SU-DHL-6 (cell line): ENCODE measurements at regions not wholly inside any gene's neighbourhood (a gene's known extent, or its start where the extent isn't known, plus 50 kb on each side); places are given as distances from the start of the nearest gene placed in this dataset.

Experiments used
- H2AFZ ChIP-seq: fragments of 200-600 bp; sonication (generic); 2 replicates; pipeline ENCODE4 v1.6.1; 2014; ENCODE audit warnings: low read depth, mild to moderate bottlenecking, moderate library complexity, mixed read lengths, antibody characterized with exemption, low read length; ENCODE audit not compliant: severe bottlenecking
- H3F3A ChIP-seq: fragments of 200-600 bp; shearing (Covaris generic); 2 replicates; pipeline ENCODE4 v1.6.0; 2016; ENCODE audit warnings: antibody characterized with exemption, mild to moderate bottlenecking; ENCODE audit not compliant: insufficient read depth
- H3K27ac ChIP-seq: fragments of 200-600 bp; sonication (generic); 2 replicates; pipeline ENCODE4 v1.5.1; 2016; ENCODE audit warnings: low read depth, mild to moderate bottlenecking, low read length, moderate library complexity, mixed read lengths
- H3K27me3 ChIP-seq: fragments of 200-600 bp; sonication (generic), shearing (Covaris generic); 2 replicates; pipeline ENCODE4 v1.6.0; 2014; ENCODE audit warnings: mild to moderate bottlenecking, low read length
- H3K36me3 ChIP-seq: fragments of 200-600 bp; sonication (generic); 2 replicates; pipeline ENCODE4 v1.6.1; 2014; ENCODE audit warnings: mild to moderate bottlenecking, low read length, mixed read lengths
- H3K4me2 ChIP-seq: fragments of 300-600, 200-600 bp; shearing (Covaris generic), sonication (generic); 2 replicates; pipeline ENCODE4 v1.6.0; 2014; ENCODE audit warnings: low read length, low read depth, mild to moderate bottlenecking; ENCODE audit not compliant: poor library complexity, severe bottlenecking
- H3K4me3 ChIP-seq: fragments of 200-600 bp; sonication (generic); 2 replicates; pipeline ENCODE4 v1.5.1; 2014; ENCODE audit warnings: antibody characterized with exemption, low read length, mild to moderate bottlenecking, mixed read lengths; ENCODE audit not compliant: insufficient read depth, poor library complexity, severe bottlenecking
- H3K79me2 ChIP-seq: fragments of 200-600 bp; sonication (generic); 2 replicates; pipeline ENCODE4 v1.6.1; 2014; ENCODE audit warnings: mild to moderate bottlenecking, low read length, moderate library complexity; ENCODE audit not compliant: insufficient read depth
- H3K9ac ChIP-seq: fragments of 200-600 bp; sonication (generic); 2 replicates; pipeline ENCODE4 v1.7.0; 2014; ENCODE audit warnings: mild to moderate bottlenecking, low read length
- H3K9me2 ChIP-seq: fragments of 200-600 bp; sonication (generic); replicated peaks from 2 replicates; pipeline ENCODE4 v1.6.1; 2014; ENCODE audit warnings: low read length; ENCODE audit not compliant: insufficient read depth
- H3K9me3 ChIP-seq: fragments of 200-600 bp; sonication (generic); 2 replicates; pipeline ENCODE4 v1.6.1; 2014; ENCODE audit warnings: low read length, mixed read lengths; ENCODE audit not compliant: insufficient read depth
- H4K20me1 ChIP-seq: fragments of 200-600 bp; sonication (generic); 2 replicates; pipeline ENCODE4 v1.6.1; 2014; ENCODE audit warnings: low read depth, mild to moderate bottlenecking, antibody characterized with exemption, low read length, moderate library complexity, mixed read lengths
- EZH2phosphoT487 ChIP-seq: fragments of 200-600 bp; sonication (generic), shearing (Covaris generic); conservative IDR thresholded peaks from 2 replicates; pipeline ENCODE4 v1.6.1; 2018; ENCODE audit warnings: mild to moderate bottlenecking, antibody characterized with exemption, low read length, moderate library complexity, mixed read lengths
- TF ChIP-seq, protein P1 (sequence below): fragments of 200-600 bp; sonication (generic); IDR thresholded peaks from one replicate; pipeline ENCODE4 v1.5.1; 2017; ENCODE audit warnings: antibody characterized with exemption, mild to moderate bottlenecking, low read length, moderate library complexity; ENCODE audit not compliant: insufficient read depth, poor library complexity, severe bottlenecking

DNA sequence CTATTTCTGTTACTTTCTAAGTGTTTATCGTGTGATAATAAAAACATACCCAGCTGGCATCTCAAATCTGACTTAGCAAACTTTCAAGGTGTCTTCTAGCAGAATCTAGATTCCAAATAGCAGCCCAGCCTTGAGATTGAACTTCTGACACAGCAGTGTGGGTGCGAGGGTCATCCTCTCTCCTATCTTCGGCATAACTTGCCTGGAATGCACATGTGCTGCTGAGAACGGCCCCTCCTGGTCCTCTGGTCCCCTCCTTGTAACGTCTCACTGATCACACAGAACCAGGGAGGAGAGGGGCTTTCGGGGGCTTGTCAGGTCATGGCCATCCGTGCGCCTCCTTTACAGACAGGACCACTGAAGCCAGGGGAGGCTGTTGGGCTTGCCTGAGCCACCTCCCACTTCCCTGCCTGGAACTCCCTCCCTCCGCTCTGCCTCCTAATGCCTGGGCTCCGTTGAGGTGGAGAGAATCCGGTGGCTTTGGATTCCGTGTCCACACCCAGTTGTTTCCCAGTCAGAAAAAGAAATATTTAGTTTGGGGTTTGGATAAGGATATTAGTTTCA is 344.4 kb upstream of the C2CD4B start:
- Histone ChIP-seq H3K9ac (no peak overlapping the region), H3K79me2 (no peaks in the 10 kb centered on the region), H3K36me3 (no peaks in the 10 kb centered on the region), H3F3A (no peaks in the 10 kb centered on the region), H3K27me3 (no peaks in the 10 kb centered on the region), H3K4me3 (no peak overlapping the region), H3K9me3 (no peaks in the 10 kb centered on the region), H3K9me2 (no peaks in the 10 kb centered on the region), H3K27ac (no peak overlapping the region), H4K20me1 (no peaks in the 10 kb centered on the region), H2AFZ (no peak overlapping the region), H3K4me2 (no peak overlapping the region)
- TF ChIP-seq EZH2phosphoT487 = no peak
- TF ChIP-seq, protein P1, sequence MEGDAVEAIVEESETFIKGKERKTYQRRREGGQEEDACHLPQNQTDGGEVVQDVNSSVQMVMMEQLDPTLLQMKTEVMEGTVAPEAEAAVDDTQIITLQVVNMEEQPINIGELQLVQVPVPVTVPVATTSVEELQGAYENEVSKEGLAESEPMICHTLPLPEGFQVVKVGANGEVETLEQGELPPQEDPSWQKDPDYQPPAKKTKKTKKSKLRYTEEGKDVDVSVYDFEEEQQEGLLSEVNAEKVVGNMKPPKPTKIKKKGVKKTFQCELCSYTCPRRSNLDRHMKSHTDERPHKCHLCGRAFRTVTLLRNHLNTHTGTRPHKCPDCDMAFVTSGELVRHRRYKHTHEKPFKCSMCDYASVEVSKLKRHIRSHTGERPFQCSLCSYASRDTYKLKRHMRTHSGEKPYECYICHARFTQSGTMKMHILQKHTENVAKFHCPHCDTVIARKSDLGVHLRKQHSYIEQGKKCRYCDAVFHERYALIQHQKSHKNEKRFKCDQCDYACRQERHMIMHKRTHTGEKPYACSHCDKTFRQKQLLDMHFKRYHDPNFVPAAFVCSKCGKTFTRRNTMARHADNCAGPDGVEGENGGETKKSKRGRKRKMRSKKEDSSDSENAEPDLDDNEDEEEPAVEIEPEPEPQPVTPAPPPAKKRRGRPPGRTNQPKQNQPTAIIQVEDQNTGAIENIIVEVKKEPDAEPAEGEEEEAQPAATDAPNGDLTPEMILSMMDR = no peak

- TF ChIP-seq, protein P1 = no peak
- no peak for TF ChIP-seq EZH2phosphoT487
- no peak overlapping the region for H3K4me2 ChIP-seq
- no peak overlapping the region for H3K9ac ChIP-seq
- no peaks in the 10 kb centered on the region for H3K79me2 ChIP-seq
- H3K4me3 ChIP-seq = no peak overlapping the region
- H3K9me3 ChIP-seq = no peaks in the 10 kb centered on the region
- H3K27ac ChIP-seq = no peak overlapping the region
- H4K20me1 ChIP-seq = no peaks in the 10 kb centered on the region
- H2AFZ ChIP-seq = no peak overlapping the region
- H3K9me2 ChIP-seq = no peaks in the 10 kb centered on the region
- no peaks in the 10 kb centered on the region for H3K36me3 ChIP-seq
- no peaks in the 10 kb centered on the region for H3F3A ChIP-seq
- H3K27me3 ChIP-seq = no peaks in the 10 kb centered on the region
These were observed 345.7 kb upstream of the C2CD4B start for GRCh38 chr15:62510791-62511190.

DNA sequence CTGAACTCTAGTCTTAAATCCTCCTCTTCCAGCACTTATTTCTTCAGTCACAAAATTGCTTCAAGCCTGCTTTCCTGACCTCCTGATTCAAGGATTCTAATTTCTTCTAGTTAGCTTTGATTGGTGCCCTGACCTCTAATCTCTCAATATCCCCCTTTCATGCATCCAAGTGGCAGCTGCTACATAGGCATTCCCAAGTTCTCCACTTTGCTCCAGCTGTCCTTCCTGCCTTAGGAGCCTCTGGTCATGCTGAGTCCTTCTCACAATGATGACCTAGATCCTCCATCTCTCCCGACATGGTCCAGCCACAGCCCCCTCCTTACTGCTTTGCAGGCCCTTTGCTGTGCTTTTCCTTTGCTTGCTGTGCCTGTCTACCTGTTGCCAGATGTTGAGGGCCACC is 347.8 kb upstream of the C2CD4B start:
- H3K4me3 ChIP-seq = no peak overlapping the region
- H4K20me1 ChIP-seq = no peaks in the 10 kb centered on the region
- H3K9me3 ChIP-seq = no peaks in the 10 kb centered on the region
- no peaks in the 10 kb centered on the region for H3F3A ChIP-seq
- H3K9me2 ChIP-seq = no peaks in the 10 kb centered on the region
- no peak overlapping the region for H3K9ac ChIP-seq
- H3K27me3 ChIP-seq = 0 out of 2 replicates have a peak, but pooled peaks cover 2% of the 10 kb centered on the region
- no peaks in the 10 kb centered on the region for H3K79me2 ChIP-seq
- no peak overlapping the region for H3K27ac ChIP-seq
- H2AFZ ChIP-seq = no peak overlapping the region
- no peak for TF ChIP-seq EZH2phosphoT487
- TF ChIP-seq, protein P1 = no peak
- no peak overlapping the region for H3K4me2 ChIP-seq
- no peaks in the 10 kb centered on the region for H3K36me3 ChIP-seq
